Gastroesophageal sphincter (tissue), 4 donors: ENCODE measurements at regions not wholly inside any gene's neighbourhood (a gene's known extent, or its start where the extent isn't known, plus 50 kb on each side); places are given as distances from the start of the nearest gene placed in this dataset.

ENCODE experiments used
- ATAC-seq: fragments of 150-250 bp; one replicate; pipeline ENCODE4 v1.9.1; 2016; ENCODE audit warnings: mild to moderate bottlenecking, moderate library complexity
- H3K27ac ChIP-seq, 4 donors: fragments of 200-600 bp; sonication (generic) in 3 of 4; 1 replicate in 3 of 4; 2 replicates in 1 of 4; pipeline ENCODE4 v1.5.1; 2016 to 2019
- H3K27me3 ChIP-seq: fragments of 200-600 bp; sonication (generic); one replicate; pipeline ENCODE4 v1.5.1; 2019
- H3K36me3 ChIP-seq, 2 donors: fragments of 200-600 bp; sonication (generic); one replicate each; pipeline ENCODE4 v1.5.1; 2019; ENCODE audit warnings: control low read depth in 1 of 2
- H3K4me1 ChIP-seq, 3 donors: fragments of 200-600 bp; sonication (generic); 1 replicate in 2 of 3; 2 replicates in 1 of 3; pipeline ENCODE4 v1.5.1; 2016 to 2019; ENCODE audit warnings: control low read depth in 2 of 3
- H3K4me3 ChIP-seq, 2 donors: fragments of 200-600 bp; sonication (generic); one replicate each; pipeline ENCODE4 v1.5.1; 2019; ENCODE audit warnings: mild to moderate bottlenecking in 1 of 2, moderate library complexity in 1 of 2
- H3K9me3 ChIP-seq, 3 donors: fragments of 200-600 bp; sonication (generic); one replicate each; pipeline ENCODE4 v1.5.1; 2017 to 2019; ENCODE audit warnings: control low read depth in 2 of 3
- EP300 ChIP-seq: sonication (generic); formaldehyde crosslinking; IDR thresholded peaks from one replicate; pipeline ENCODE4 v1.6.1; 2017; ENCODE audit warnings: antibody characterized with exemption, mild to moderate bottlenecking
- POLR2A ChIP-seq, 2 donors: fragments of 450-650 bp; IDR thresholded peaks; one replicate each; pipeline ENCODE4 v1.6.1; 2017; ENCODE audit warnings: antibody characterized with exemption in 2 of 2, mild to moderate bottlenecking in 2 of 2, moderate library complexity in 1 of 2
- POLR2AphosphoS5 ChIP-seq: sonication (generic); formaldehyde crosslinking; IDR thresholded peaks from one replicate; pipeline ENCODE4 v1.6.1; 2017; ENCODE audit warnings: antibody characterized with exemption
- WGBS, 2 donors: methylation state at CpG; one replicate each; pipeline ENCODE4 v1.1.5; 2018; ENCODE audit warnings: low coverage in 1 of 2; 5-methylcytosine and 5-hydroxymethylcytosine counted together
- TF ChIP-seq, protein P1 (sequence below), 4 experiments: fragments of 200-600 bp in 2 of 4; fragments of 450-650 bp in 2 of 4; sonication (generic) in 1 of 4; IDR thresholded peaks; one replicate each; pipeline ENCODE4 v1.5.1; 2017 to 2019; ENCODE audit warnings: antibody characterized with exemption in 4 of 4, mild to moderate bottlenecking in 2 of 4, moderate library complexity in 2 of 4

DNA sequence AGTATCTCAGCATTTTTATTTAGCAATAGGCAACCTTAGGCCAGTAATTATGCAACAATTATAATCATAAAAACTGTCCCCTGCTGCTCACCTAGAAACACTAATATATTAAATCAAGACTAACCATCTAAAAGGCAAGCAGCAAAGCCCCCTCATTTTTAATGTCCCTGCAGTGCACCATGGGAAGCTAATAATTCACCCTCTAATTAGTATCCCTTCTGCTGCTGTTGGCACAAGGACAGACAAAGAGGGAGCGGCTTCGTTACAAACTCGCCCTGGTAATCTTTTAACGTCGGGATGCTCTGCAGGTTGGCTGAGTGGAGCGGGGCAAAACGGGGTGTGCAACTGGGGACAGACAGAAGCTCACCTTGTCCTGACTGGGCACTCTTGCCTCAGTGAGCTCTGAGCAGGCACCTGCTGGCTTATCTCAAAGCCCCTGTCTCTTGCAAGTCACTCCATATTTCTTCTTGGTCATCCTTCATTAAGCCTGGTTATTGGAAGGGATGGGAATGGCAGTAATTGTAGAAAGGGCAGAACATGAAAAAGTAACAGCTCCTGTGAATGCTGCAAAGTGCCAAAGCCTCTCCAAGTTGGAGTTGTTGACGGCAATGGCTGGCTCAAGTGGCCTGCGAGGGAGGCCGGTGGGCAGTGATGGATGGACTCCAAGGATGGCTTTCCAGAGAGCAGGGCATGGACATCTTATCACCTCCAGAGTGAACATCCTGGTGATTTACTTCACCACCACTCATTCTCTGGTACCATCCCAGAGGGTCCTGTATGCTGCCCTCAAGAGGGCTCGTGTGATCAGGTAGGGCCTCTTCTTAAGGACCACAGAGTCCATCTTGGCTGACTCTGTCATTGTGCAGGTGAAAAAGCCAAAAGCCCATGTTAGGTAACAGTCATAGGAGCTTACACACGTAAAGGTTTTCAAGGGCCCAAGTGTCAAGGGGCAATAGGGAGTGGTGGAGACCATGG, 219.6 kb upstream of the N4BP1 start:
- H3K4me3 ChIP-seq: no peak overlapping the region
- H3K4me1 ChIP-seq: no peaks in the 10 kb centered on the region
- ATAC-seq: no peak
- WGBS, 2 donors: 74 to 91% methylated on average over 4 to 6 of the region's 12 CpGs
- no peak for TF ChIP-seq EP300
- no peak for TF ChIP-seq POLR2AphosphoS5
- TF ChIP-seq, protein P1, sequence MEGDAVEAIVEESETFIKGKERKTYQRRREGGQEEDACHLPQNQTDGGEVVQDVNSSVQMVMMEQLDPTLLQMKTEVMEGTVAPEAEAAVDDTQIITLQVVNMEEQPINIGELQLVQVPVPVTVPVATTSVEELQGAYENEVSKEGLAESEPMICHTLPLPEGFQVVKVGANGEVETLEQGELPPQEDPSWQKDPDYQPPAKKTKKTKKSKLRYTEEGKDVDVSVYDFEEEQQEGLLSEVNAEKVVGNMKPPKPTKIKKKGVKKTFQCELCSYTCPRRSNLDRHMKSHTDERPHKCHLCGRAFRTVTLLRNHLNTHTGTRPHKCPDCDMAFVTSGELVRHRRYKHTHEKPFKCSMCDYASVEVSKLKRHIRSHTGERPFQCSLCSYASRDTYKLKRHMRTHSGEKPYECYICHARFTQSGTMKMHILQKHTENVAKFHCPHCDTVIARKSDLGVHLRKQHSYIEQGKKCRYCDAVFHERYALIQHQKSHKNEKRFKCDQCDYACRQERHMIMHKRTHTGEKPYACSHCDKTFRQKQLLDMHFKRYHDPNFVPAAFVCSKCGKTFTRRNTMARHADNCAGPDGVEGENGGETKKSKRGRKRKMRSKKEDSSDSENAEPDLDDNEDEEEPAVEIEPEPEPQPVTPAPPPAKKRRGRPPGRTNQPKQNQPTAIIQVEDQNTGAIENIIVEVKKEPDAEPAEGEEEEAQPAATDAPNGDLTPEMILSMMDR (IDR thresholded peaks at IDR 0.05): no peak
- no peak for TF ChIP-seq POLR2A (IDR thresholded peaks at IDR 0.05)
- no peak overlapping the region for H3K27ac ChIP-seq
- no peaks in the 10 kb centered on the region for H3K36me3 ChIP-seq
- no peaks in the 10 kb centered on the region for H3K27me3 ChIP-seq
- H3K9me3 ChIP-seq: no peaks in the 10 kb centered on the region

DNA sequence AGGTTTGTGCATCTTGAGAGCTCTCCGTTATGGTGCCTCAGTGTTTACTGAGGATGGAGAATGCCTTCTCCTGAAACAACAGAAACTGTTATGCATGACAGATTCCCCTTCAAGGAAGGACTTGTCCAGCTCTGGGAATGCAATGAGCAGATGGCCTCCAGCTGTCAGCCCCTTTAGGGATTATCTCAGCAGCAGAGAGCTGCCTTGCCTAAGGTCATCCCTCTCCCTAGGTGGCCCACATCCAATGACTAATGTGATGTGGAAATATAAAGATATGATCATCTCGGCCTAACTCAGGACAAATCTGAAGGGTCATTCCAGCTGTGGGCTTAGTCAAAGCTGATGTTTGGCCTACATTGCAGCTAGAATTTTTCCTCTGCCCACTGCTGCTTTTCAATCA, 214.3 kb upstream of the N4BP1 start:
- no peak overlapping the region for H3K27ac ChIP-seq
- TF ChIP-seq POLR2AphosphoS5 (no peak), EP300 (no peak), POLR2A (IDR thresholded peaks at IDR 0.05) (no peak)
- TF ChIP-seq, protein P1 (IDR thresholded peaks at IDR 0.05): no peak
- no peaks in the 10 kb centered on the region for H3K9me3 ChIP-seq
- H3K27me3 ChIP-seq: no peaks in the 10 kb centered on the region
- ATAC-seq: peak; percentile 65
- no peaks in the 10 kb centered on the region for H3K4me1 ChIP-seq
- 17 to 33% methylated on average over 1 to 2 of the region's 2 CpGs for WGBS, 2 donors
- no peak overlapping the region for H3K4me3 ChIP-seq
- no peaks in the 10 kb centered on the region for H3K36me3 ChIP-seq

DNA sequence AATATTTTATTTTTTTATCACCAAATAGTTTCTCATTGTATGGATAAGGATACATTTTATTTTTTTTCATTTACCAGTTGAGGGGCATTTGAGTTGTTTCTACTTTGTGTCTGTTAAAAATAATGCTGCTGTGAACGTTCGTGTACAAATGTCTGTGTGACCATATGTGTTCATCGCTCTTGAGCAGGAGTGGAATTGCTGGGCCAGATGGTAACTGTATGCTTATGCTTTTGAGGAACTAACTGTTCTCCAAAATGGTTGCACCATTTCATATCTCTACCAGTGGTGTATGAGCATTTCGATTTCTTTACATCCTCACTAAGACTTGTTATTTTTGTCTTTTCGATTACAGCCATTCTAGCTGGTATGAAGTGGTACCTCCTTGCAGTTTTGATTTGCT, 212.5 kb upstream of the N4BP1 start:
- H3K27me3 ChIP-seq: no peaks in the 10 kb centered on the region
- no peaks in the 10 kb centered on the region for H3K4me1 ChIP-seq
- TF ChIP-seq POLR2A (IDR thresholded peaks at IDR 0.05): no peak
- ATAC-seq: no peak
- 85 to 94% methylated on average over 5 of the region's 5 CpGs for WGBS, 2 donors
- H3K27ac ChIP-seq: no peak overlapping the region
- H3K4me3 ChIP-seq: no peak overlapping the region
- H3K36me3 ChIP-seq: no peaks in the 10 kb centered on the region
- no peaks in the 10 kb centered on the region for H3K9me3 ChIP-seq

DNA sequence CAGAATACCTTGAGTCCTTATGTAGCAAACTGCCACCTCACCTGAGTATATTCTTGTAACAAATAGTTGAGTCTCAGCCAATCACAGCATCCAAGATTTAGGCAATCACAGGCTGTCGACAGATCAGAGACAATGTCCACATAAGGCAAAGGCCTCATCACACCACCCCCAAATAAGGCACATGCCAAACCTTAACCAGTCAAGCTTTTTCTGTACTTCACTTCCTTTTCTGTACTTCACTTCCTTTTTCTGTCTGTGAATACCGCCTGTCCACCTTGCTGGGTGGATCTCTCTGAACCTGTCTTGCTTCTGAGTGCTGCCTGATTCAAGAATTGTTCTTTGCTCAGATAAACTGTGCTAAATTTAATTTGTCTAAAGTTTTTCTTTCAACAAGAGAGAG, 210.4 kb upstream of the N4BP1 start:
- TF ChIP-seq POLR2A (IDR thresholded peaks at IDR 0.05) (no peak), POLR2AphosphoS5 (no peak), EP300 (no peak)
- TF ChIP-seq, protein P1 (IDR thresholded peaks at IDR 0.05): no peak
- Histone ChIP-seq H3K9me3 (no peaks in the 10 kb centered on the region), H3K27ac (no peak overlapping the region), H3K4me1 (no peaks in the 10 kb centered on the region), H3K4me3 (no peak overlapping the region), H3K36me3 (no peaks in the 10 kb centered on the region), H3K27me3 (no peaks in the 10 kb centered on the region)
- no peak for ATAC-seq
- WGBS, 2 donors: 71 to 79% methylated on average over 1 to 2 of the region's 2 CpGs

DNA sequence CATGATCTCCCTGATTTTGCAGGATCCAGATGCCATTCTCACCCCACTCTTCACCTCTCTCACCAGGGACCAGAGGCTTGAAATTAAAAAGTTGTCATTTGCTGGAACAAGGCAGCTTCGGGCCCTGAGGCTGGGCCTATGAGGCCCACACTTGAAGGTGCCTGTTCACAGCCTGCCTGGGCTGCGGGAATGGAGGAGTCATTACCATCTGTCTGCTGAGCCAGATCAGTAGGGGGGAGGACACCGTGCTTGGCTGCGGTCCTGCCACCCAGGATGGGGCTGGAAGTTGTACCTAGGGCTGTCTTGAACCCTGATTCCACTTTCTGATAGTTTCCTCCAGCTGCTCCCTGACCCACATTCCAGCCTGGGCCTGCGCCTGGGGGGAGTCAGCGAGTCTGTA, 208.3 kb upstream of the N4BP1 start:
- ATAC-seq: no peak
- Histone ChIP-seq H3K27ac (no peak overlapping the region), H3K27me3 (peaks cover 9% of the 10 kb centered on the region), H3K4me3 (no peak overlapping the region), H3K9me3 (no peaks in the 10 kb centered on the region), H3K4me1 (no peaks in the 10 kb centered on the region), H3K36me3 (no peaks in the 10 kb centered on the region)
- TF ChIP-seq POLR2AphosphoS5 (no peak), EP300 (no peak), POLR2A (IDR thresholded peaks at IDR 0.05) (no peak)
- TF ChIP-seq, protein P1 (IDR thresholded peaks at IDR 0.05): no peak
- 76% methylated on average over 6 of the region's 6 CpGs; no CpG with 5 or more reads in 1 of the 2 donors for WGBS, 2 donors
